Fibroblast of the aortic adventitia (primary cell): ENCODE measurements at regions not wholly inside any gene's neighbourhood (a gene's known extent, or its start where the extent isn't known, plus 50 kb on each side); places are given as distances from the start of the nearest gene placed in this dataset.

Experiments used
- DNase-seq: peaks from one replicate; pipeline ENCODE4 v3.0.0-alpha.2; 2010; ENCODE audit warnings: low read depth
- H3K4me3 ChIP-seq: 2 replicates; pipeline ENCODE4 v1.5.1; 2011; ENCODE audit warnings: low read depth, mild to moderate bottlenecking, control low read depth, low read length, moderate library complexity
- CTCF ChIP-seq: IDR thresholded peaks from 2 replicates; pipeline ENCODE4 v1.5.1; 2011; ENCODE audit warnings: mild to moderate bottlenecking, low read length, control low read depth, inconsistent platforms; ENCODE audit not compliant: insufficient read depth

- no peak for TF ChIP-seq CTCF
- no peak for DNase-seq
- no peak overlapping the region for H3K4me3 ChIP-seq
Measured at GRCh38 chr7:91366091-91366490, 101.9 kb downstream of the FZD1 start.

- DNase-seq, result no peak
- no peak for TF ChIP-seq CTCF
- H3K4me3 ChIP-seq, result no peak overlapping the region
Measured at GRCh38 chr7:91367812-91368578, 103.8 kb downstream of the FZD1 start.

DNA sequence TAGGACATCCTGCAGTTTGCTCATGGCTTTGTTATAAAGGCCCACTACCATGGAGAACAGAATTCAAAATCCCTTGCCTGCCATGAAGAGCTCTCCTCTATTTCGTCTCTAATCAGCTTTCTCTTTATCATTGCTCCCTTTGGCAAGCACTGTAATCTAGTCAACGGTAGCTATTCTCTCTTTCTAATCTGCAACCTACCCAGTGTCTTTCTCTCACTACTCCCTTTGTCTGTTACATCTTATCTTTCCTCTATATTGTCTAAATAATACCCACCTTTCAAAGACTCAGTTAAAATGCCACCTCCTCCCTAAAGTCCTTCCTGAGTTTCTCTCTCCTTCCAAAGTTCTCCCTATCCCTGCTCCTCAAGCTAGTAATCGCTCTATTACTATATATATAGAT lies 108.1 kb downstream of the FZD1 start:
- H3K4me3 ChIP-seq, result no peak overlapping the region
- TF ChIP-seq CTCF, result no peak
- no peak for DNase-seq

DNA sequence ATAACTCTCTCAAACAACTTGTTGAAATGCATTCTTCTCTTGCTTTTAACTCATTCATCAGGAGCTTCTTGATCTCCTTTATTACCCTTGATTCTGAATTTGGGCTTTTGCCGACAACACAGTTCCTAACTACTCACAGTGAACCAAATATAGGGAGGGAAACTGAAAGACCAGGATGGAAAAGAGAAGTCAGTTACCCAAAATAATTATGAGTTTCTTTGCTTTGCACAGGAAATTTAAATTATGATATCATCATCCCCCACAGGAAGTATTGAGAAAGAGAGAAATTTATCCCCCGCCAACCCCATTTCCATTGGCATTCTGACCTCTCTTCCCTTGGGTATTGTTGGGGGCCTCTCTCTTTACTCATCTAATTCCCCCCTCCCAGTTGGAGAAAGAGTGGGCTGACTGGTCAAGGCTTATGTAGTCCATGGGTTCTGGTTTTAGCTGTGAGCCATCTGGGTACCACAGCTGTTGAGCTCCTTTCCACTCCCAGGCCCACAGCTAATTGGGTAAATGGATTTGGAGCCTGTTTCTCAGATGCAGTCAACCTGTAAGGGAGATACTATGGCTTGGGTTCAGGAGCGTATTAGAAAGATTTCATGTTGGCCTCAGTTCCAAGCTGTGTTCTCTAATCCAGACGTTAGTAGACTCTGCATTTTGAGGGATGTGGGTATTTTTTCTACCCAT lies 109.0 kb downstream of the FZD1 start:
- DNase-seq, result no peak
- no peak overlapping the region for H3K4me3 ChIP-seq
- no peak for TF ChIP-seq CTCF

- TF ChIP-seq CTCF, result no peak
- H3K4me3 ChIP-seq, result no peak overlapping the region
- no peak for DNase-seq
Measured at GRCh38 chr7:91374321-91374989, 110.2 kb downstream of the FZD1 start.

GRCh38 chr7:91375378-91375777 lies 111.1 kb downstream of the FZD1 start:
- no peak for TF ChIP-seq CTCF
- DNase-seq, result no peak

More at GRCh38 chr7:91375378-91375777, 111.1 kb downstream of the FZD1 start:
- no peak overlapping the region for H3K4me3 ChIP-seq
